HepG2 (cell line): ENCODE measurements at regions not wholly inside any gene's neighbourhood (a gene's known extent, or its start where the extent isn't known, plus 50 kb on each side); places are given as distances from the start of the nearest gene placed in this dataset.

Experiments
- AGO2 ChIP-seq: fragments of 200-400 bp; formaldehyde crosslinking; optimal IDR thresholded peaks from 2 replicates; pipeline ENCODE3; 2017; ENCODE audit warnings: mild to moderate bottlenecking, low read depth, low read length, moderate library complexity
- ELF3 ChIP-seq: IDR thresholded peaks from 2 replicates; pipeline ENCODE4 v1.6.1; 2016; ENCODE audit warnings: missing genetic modification reagents, missing compliant biosample characterization
- MAF1 ChIP-seq: sonication (generic); formaldehyde crosslinking; IDR thresholded peaks from 2 replicates; pipeline ENCODE4 v1.5.0; 2020; ENCODE audit warnings: missing genetic modification reagents, borderline replicate concordance
- MIER2 ChIP-seq: IDR thresholded peaks from 2 replicates; pipeline ENCODE4 v1.6.1; 2016; ENCODE audit warnings: missing biosample characterization, missing genetic modification reagents
- POLR2AphosphoS2 ChIP-seq: IDR thresholded peaks from 2 replicates; pipeline ENCODE4 v1.6.1; 2011; ENCODE audit warnings: low read depth, low read length, improper control_type of control experiment
- RARA ChIP-seq: IDR thresholded peaks from 2 replicates; pipeline ENCODE4 v1.6.1; 2016; ENCODE audit warnings: missing genetic modification reagents, missing compliant biosample characterization
- SAP130 ChIP-seq: IDR thresholded peaks from 2 replicates; pipeline ENCODE4 v1.6.1; 2016; ENCODE audit warnings: low read depth
- SCMH1 ChIP-seq: sonication (generic); formaldehyde crosslinking; IDR thresholded peaks from 2 replicates; pipeline ENCODE4 v1.9.0; 2021; ENCODE audit warnings: missing genetic modification reagents, mild to moderate bottlenecking, borderline replicate concordance
- SNAPC2 ChIP-seq: sonication (generic); formaldehyde crosslinking; IDR thresholded peaks from 2 replicates; pipeline ENCODE4 v1.8.1; 2022; ENCODE audit warnings: mild to moderate bottlenecking, missing genetic modification reagents
- SRF ChIP-seq: IDR thresholded peaks from 2 replicates; pipeline ENCODE4 v1.6.1; 2011; ENCODE audit warnings: mild to moderate bottlenecking, low read depth, low read length, moderate library complexity
- TARDBP ChIP-seq: sonication (generic); formaldehyde crosslinking; IDR thresholded peaks from 2 replicates; pipeline ENCODE4 v1.8.0; 2022; ENCODE audit warnings: mild to moderate bottlenecking, missing genetic modification reagents
- ZNF121 ChIP-seq: sonication (generic); formaldehyde crosslinking; IDR thresholded peaks from 2 replicates; pipeline ENCODE4 v1.5.0; 2020; ENCODE audit warnings: mild to moderate bottlenecking, missing genetic modification reagents
- ZNF280B ChIP-seq: sonication (generic); formaldehyde crosslinking; IDR thresholded peaks from 2 replicates; pipeline ENCODE4 v1.5.0; 2020; ENCODE audit warnings: missing genetic modification reagents, mild to moderate bottlenecking, borderline replicate concordance
- ZNF841 ChIP-seq: sonication (generic); formaldehyde crosslinking; IDR thresholded peaks from 2 replicates; pipeline ENCODE4 v1.8.1; 2023; ENCODE audit warnings: missing genetic modification reagents, borderline replicate concordance
- ZSCAN31 ChIP-seq: sonication (generic); formaldehyde crosslinking; IDR thresholded peaks from 2 replicates; pipeline ENCODE4 v1.5.0; 2020; ENCODE audit warnings: low read depth, mild to moderate bottlenecking, missing genetic modification reagents
- TF ChIP-seq, protein P1 (sequence below): sonication (generic); formaldehyde crosslinking; IDR thresholded peaks from 2 replicates; pipeline ENCODE4 v1.5.0; 2020; ENCODE audit warnings: missing genetic modification reagents
- TF ChIP-seq, protein P2 (sequence below): sonication (generic); formaldehyde crosslinking; IDR thresholded peaks from 2 replicates; pipeline ENCODE4 v1.4.0; 2020; ENCODE audit warnings: missing genetic modification reagents
- TF ChIP-seq, protein P3 (sequence below): sonication (generic); formaldehyde crosslinking; IDR thresholded peaks from 2 replicates; pipeline ENCODE4 v1.8.1; 2023; ENCODE audit warnings: missing genetic modification reagents, mild to moderate bottlenecking, borderline replicate concordance
- TF ChIP-seq, protein P4 (sequence below): sonication (generic); formaldehyde crosslinking; IDR thresholded peaks from 2 replicates; pipeline ENCODE4 v1.8.0; 2022; ENCODE audit warnings: mild to moderate bottlenecking, missing genetic modification reagents

DNA sequence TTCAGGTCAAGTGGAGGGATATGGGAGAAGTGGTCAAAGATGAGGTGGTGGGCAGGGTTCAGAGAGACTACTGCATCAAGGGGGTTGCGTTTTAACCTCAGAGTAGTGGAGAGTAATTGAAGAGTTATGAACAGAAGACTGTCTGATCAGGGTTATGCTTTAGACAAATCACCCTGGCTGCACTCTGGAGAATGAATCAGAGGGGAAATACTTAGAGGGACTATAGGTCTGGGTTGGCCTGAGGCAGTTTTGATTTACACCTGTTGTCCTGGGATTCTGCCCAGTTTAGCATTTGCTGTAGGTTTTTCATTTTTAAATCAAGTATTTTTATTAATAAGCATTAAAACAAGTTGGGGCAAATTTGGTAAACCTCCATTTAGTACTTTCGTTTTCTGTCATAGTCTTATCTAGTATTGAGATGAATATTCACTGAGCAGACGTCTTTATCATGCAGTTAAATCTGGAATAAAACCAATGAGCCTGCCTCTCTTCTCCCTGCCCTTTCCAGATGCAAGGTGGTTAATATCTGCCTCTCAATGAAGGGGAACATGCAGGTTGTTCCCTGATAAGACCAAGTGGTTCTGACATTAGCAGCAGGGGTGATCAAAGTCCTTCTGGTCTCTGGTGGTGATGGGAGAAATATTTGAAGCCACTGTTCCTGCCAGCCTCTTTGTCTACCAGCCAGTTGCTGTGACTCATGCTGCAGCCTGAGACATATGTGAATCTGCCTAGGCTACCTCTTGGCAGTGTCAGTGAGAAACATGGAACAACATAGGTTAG lies 116.0 kb upstream of the RPS6KA3 start (continued):
- TF ChIP-seq POLR2AphosphoS2 = no peak
- TF ChIP-seq, protein P1, sequence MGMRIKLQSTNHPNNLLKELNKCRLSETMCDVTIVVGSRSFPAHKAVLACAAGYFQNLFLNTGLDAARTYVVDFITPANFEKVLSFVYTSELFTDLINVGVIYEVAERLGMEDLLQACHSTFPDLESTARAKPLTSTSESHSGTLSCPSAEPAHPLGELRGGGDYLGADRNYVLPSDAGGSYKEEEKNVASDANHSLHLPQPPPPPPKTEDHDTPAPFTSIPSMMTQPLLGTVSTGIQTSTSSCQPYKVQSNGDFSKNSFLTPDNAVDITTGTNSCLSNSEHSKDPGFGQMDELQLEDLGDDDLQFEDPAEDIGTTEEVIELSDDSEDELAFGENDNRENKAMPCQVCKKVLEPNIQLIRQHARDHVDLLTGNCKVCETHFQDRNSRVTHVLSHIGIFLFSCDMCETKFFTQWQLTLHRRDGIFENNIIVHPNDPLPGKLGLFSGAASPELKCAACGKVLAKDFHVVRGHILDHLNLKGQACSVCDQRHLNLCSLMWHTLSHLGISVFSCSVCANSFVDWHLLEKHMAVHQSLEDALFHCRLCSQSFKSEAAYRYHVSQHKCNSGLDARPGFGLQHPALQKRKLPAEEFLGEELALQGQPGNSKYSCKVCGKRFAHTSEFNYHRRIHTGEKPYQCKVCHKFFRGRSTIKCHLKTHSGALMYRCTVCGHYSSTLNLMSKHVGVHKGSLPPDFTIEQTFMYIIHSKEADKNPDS (CRISPR knock-in tag) = no peak
- peak; percentile 5; the same call in 1 of the 2 replicates for TF ChIP-seq RARA (CRISPR knock-in tag)
- TF ChIP-seq SAP130 = peak; percentile 33; the same call in 1 of the 2 replicates
- no peak for TF ChIP-seq SNAPC2
- peak; percentile 41; the same call in 1 of the 2 replicates for TF ChIP-seq TARDBP (CRISPR knock-in tag)
- no peak for TF ChIP-seq SRF
- no peak for TF ChIP-seq ZNF121 (CRISPR knock-in tag)
- TF ChIP-seq SCMH1 (CRISPR knock-in tag) = no peak
- TF ChIP-seq, protein P2, sequence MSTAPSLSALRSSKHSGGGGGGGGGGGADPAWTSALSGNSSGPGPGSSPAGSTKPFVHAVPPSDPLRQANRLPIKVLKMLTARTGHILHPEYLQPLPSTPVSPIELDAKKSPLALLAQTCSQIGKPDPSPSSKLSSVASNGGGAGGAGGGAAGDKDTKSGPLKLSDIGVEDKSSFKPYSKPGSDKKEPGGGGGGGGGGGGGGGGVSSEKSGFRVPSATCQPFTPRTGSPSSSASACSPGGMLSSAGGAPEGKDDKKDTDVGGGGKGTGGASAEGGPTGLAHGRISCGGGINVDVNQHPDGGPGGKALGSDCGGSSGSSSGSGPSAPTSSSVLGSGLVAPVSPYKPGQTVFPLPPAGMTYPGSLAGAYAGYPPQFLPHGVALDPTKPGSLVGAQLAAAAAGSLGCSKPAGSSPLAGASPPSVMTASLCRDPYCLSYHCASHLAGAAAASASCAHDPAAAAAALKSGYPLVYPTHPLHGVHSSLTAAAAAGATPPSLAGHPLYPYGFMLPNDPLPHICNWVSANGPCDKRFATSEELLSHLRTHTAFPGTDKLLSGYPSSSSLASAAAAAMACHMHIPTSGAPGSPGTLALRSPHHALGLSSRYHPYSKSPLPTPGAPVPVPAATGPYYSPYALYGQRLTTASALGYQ = no peak
- TF ChIP-seq, protein P3, sequence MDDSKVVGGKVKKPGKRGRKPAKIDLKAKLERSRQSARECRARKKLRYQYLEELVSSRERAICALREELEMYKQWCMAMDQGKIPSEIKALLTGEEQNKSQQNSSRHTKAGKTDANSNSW = no peak
- 0 out of 2 replicates have a peak, but pooled peaks have one; percentile 23 for TF ChIP-seq ELF3 (CRISPR knock-in tag)
- no peak for TF ChIP-seq MAF1 (CRISPR knock-in tag)
- TF ChIP-seq AGO2 = no peak
- TF ChIP-seq ZSCAN31 (CRISPR knock-in tag) = no peak
- TF ChIP-seq, protein P4, sequence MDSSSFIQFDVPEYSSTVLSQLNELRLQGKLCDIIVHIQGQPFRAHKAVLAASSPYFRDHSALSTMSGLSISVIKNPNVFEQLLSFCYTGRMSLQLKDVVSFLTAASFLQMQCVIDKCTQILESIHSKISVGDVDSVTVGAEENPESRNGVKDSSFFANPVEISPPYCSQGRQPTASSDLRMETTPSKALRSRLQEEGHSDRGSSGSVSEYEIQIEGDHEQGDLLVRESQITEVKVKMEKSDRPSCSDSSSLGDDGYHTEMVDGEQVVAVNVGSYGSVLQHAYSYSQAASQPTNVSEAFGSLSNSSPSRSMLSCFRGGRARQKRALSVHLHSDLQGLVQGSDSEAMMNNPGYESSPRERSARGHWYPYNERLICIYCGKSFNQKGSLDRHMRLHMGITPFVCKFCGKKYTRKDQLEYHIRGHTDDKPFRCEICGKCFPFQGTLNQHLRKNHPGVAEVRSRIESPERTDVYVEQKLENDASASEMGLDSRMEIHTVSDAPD (CRISPR knock-in tag) = no peak
- no peak for TF ChIP-seq ZNF280B
- no peak for TF ChIP-seq ZNF841 (CRISPR knock-in tag)
- no peak for TF ChIP-seq MIER2 (CRISPR knock-in tag)
